Suprapubic skin (tissue), 4 donors: ENCODE measurements at regions not wholly inside any gene's neighbourhood (a gene's known extent, or its start where the extent isn't known, plus 50 kb on each side); places are given as distances from the start of the nearest gene placed in this dataset.
A peak's percentile ranks its signal among the peaks of the same experiment; 100 is the strongest.

Experiments
- DNase-seq, 2 donors: peaks; one replicate each; pipeline ENCODE4 v3.0.0-alpha.2; 2019; ENCODE audit warnings: low spot score in 2 of 2
- H3K27ac ChIP-seq: fragments of 200-600 bp; sonication (generic); one replicate; pipeline ENCODE4 v1.5.1; 2019
- H3K27me3 ChIP-seq: fragments of 200-600 bp; sonication (generic); one replicate; pipeline ENCODE4 v1.5.1; 2019
- H3K36me3 ChIP-seq: fragments of 200-600 bp; sonication (generic); one replicate; pipeline ENCODE4 v1.5.1; 2019
- H3K4me1 ChIP-seq: fragments of 200-600 bp; sonication (generic); one replicate; pipeline ENCODE4 v1.5.1; 2019
- H3K4me3 ChIP-seq: fragments of 200-600 bp; sonication (generic); one replicate; pipeline ENCODE4 v1.5.1; 2019; ENCODE audit warnings: mild to moderate bottlenecking
- H3K9me3 ChIP-seq: fragments of 200-600 bp; sonication (generic); one replicate; pipeline ENCODE4 v1.5.1; 2019
- EP300 ChIP-seq: sonication (generic); formaldehyde crosslinking; IDR thresholded peaks from one replicate; pipeline ENCODE4 v1.6.1; 2017; ENCODE audit warnings: antibody characterized with exemption
- POLR2A ChIP-seq, 2 donors: fragments of 450-650 bp; IDR thresholded peaks; one replicate each; pipeline ENCODE4 v1.6.1; 2017; ENCODE audit warnings: antibody characterized with exemption in 2 of 2, mild to moderate bottlenecking in 2 of 2, moderate library complexity in 2 of 2
- POLR2AphosphoS5 ChIP-seq, 3 donors: sonication (generic); formaldehyde crosslinking; IDR thresholded peaks; one replicate each; pipeline ENCODE4 v1.6.1; 2017; ENCODE audit warnings: antibody characterized with exemption in 3 of 3
- WGBS: methylation state at CpG from one replicate; pipeline ENCODE4 v1.1.5; 2018; 5-methylcytosine and 5-hydroxymethylcytosine counted together
- TF ChIP-seq, protein P1 (sequence below), 2 donors: fragments of 200-600 bp in 1 of 2; fragments of 450-650 bp in 1 of 2; sonication (generic) in 1 of 2; IDR thresholded peaks; one replicate each; pipeline ENCODE4 v1.5.1; 2016 to 2019; ENCODE audit warnings: antibody characterized with exemption in 2 of 2, mild to moderate bottlenecking in 1 of 2, moderate library complexity in 1 of 2

DNA sequence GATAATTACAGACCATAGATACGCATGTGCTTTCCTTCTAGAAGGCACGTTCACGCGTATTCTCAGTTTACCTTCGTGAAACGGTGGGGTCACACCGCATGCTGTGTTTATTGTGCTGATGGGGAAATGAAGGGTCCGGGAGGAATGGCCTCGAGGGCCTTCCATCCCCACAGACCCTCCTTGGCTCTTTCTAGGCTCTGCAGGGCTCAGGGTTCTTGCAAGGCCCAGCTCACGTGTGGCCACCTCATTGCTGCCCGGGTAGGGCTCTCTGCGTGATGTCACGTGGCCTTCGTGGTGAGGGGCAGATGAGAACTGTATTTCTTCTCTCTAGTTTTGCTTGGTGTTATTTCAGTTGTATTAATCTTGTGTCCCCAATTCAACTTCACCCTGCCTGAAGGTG, 133.5 kb upstream of the ALKAL2 start:
- no peak overlapping the region for H3K27ac ChIP-seq
- TF ChIP-seq, protein P1, sequence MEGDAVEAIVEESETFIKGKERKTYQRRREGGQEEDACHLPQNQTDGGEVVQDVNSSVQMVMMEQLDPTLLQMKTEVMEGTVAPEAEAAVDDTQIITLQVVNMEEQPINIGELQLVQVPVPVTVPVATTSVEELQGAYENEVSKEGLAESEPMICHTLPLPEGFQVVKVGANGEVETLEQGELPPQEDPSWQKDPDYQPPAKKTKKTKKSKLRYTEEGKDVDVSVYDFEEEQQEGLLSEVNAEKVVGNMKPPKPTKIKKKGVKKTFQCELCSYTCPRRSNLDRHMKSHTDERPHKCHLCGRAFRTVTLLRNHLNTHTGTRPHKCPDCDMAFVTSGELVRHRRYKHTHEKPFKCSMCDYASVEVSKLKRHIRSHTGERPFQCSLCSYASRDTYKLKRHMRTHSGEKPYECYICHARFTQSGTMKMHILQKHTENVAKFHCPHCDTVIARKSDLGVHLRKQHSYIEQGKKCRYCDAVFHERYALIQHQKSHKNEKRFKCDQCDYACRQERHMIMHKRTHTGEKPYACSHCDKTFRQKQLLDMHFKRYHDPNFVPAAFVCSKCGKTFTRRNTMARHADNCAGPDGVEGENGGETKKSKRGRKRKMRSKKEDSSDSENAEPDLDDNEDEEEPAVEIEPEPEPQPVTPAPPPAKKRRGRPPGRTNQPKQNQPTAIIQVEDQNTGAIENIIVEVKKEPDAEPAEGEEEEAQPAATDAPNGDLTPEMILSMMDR (IDR thresholded peaks at IDR 0.05) = no peak
- no peak for TF ChIP-seq POLR2A (IDR thresholded peaks at IDR 0.05)
- TF ChIP-seq POLR2AphosphoS5 (IDR thresholded peaks at IDR 0.05) = no peak
- no peak for TF ChIP-seq EP300
- no peak for DNase-seq
- H3K4me3 ChIP-seq = no peak overlapping the region
- 90% methylated on average over 14 of the region's 14 CpGs for WGBS
- H3K4me1 ChIP-seq = no peaks in the 10 kb centered on the region
- H3K36me3 ChIP-seq = no peaks in the 10 kb centered on the region
- H3K9me3 ChIP-seq = no peaks in the 10 kb centered on the region
- peaks cover 3% of the 10 kb centered on the region for H3K27me3 ChIP-seq

- 83% methylated on average over 11 of the region's 28 CpGs for WGBS
- H3K27me3 ChIP-seq = peaks cover 3% of the 10 kb centered on the region
- peak overlapping the region; percentile 47 for H3K27ac ChIP-seq
- TF ChIP-seq, protein P1 (IDR thresholded peaks at IDR 0.05) = no peak
- TF ChIP-seq POLR2AphosphoS5 (IDR thresholded peaks at IDR 0.05) (no peak), POLR2A (IDR thresholded peaks at IDR 0.05) (no peak), EP300 (no peak)
- H3K9me3 ChIP-seq = no peaks in the 10 kb centered on the region
- no peak for DNase-seq
- H3K36me3 ChIP-seq = no peaks in the 10 kb centered on the region
- H3K4me3 ChIP-seq = no peak overlapping the region
- no peaks in the 10 kb centered on the region for H3K4me1 ChIP-seq
These were observed 131.9 kb upstream of the ALKAL2 start for GRCh38 chr2:419687-420317.

DNA sequence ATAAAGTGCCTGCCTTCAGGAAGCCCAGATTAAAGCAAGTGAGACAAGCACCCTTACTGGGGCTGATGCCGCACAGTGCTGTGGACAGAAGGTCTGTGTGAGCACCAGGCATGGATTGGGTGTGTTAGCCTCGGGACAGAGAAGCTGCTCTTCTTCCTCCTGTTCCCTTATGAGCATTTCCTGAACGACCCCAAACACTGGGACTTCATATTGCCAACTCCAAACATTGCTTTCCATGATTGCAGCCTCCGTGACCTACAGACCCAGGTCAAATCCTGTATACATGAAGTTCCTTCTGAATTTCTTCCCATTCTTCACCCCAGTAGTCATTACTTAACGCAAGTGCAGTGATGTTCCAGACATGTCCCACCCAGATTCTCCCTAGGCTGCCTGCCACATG, 129.8 kb upstream of the ALKAL2 start:
- no peak for TF ChIP-seq POLR2AphosphoS5 (IDR thresholded peaks at IDR 0.05)
- TF ChIP-seq EP300 = no peak
- TF ChIP-seq, protein P1 (IDR thresholded peaks at IDR 0.05) = no peak
- Histone ChIP-seq H3K27me3 (peaks cover 3% of the 10 kb centered on the region), H3K36me3 (no peaks in the 10 kb centered on the region), H3K4me3 (no peak overlapping the region), H3K27ac (no peak overlapping the region), H3K9me3 (no peaks in the 10 kb centered on the region), H3K4me1 (no peaks in the 10 kb centered on the region)
- 74% methylated on average over 5 of the region's 5 CpGs for WGBS
- no peak for DNase-seq

DNA sequence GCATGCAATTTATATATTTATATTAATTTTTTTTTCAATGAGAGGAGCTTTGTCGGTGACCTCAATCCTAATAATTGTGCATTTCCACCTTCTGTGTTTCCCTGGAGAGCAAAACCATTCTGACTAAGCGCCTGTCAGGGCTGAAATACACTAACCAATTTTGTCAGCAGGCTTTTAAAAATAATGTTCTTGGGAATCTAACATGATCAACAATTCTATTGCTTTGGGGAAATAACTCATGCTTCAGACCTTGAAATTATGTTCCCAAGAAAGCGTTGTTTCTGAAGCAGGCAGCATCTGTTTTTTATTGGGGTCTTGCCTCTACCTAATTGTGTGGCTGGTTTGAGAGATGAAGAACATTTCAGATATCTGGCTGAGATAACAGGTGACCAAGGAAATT, 129.1 kb upstream of the ALKAL2 start:
- Histone ChIP-seq H3K27me3 (no peaks in the 10 kb centered on the region), H3K9me3 (no peaks in the 10 kb centered on the region), H3K4me1 (no peaks in the 10 kb centered on the region), H3K4me3 (no peak overlapping the region), H3K27ac (no peak overlapping the region), H3K36me3 (no peaks in the 10 kb centered on the region)
- DNase-seq = no peak
- TF ChIP-seq POLR2AphosphoS5 (IDR thresholded peaks at IDR 0.05) (no peak), EP300 (no peak), POLR2A (IDR thresholded peaks at IDR 0.05) (no peak)
- TF ChIP-seq, protein P1 (IDR thresholded peaks at IDR 0.05) = no peak
- WGBS = 95% methylated on average over 3 of the region's 3 CpGs

DNA sequence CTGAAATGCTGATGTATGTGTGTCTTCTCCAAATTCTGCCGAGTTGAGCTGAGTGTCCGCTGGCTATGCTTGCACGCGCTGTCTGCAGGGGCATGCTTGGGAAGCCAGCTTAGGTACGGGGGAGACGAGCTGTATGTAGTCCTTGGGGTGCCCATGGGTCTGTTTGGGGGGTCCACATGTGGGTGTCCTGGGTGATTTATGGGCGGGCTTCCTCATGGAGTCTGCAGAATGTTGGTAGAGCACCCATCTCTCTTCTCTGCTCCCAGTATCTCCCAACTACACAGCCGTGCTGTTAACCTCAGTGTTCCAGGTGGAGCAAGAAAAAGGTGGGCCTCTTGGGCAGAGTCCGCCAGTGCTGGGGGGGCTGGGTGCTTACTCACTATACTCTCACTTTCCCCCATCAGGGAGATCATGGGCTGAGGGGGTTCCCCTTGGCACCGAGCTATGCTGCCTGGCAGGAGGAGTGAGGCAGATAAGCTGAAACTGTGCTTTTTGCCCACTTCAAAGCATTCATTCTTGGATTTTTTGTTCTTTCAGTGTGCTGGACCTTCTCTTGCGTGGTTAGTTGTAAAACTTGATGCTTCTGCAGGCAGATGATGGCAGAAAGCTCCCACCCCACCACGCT, 128.2 kb upstream of the ALKAL2 start:
- DNase-seq = no peak
- WGBS = 82% methylated on average over 12 of the region's 12 CpGs

More for the DNA sequence above, 128.2 kb upstream of the ALKAL2 start:
- no peak overlapping the region for H3K4me3 ChIP-seq
- no peaks in the 10 kb centered on the region for H3K27me3 ChIP-seq
- TF ChIP-seq POLR2AphosphoS5 (IDR thresholded peaks at IDR 0.05) = no peak
- H3K4me1 ChIP-seq = no peaks in the 10 kb centered on the region
- no peaks in the 10 kb centered on the region for H3K9me3 ChIP-seq
- H3K36me3 ChIP-seq = no peaks in the 10 kb centered on the region
- H3K27ac ChIP-seq = no peak overlapping the region
